Endothelial cell of umbilical vein (primary cell): ENCODE measurements at regions not wholly inside any gene's neighbourhood (a gene's known extent, or its start where the extent isn't known, plus 50 kb on each side); places are given as distances from the start of the nearest gene placed in this dataset.
"Not testable (repeated sequence)": the region's sequence is repeated elsewhere in the genome, so short reads cannot be mapped to it uniquely, and the experiment has no call there.

Experiments
- BruUV-seq: library from RNA; stranded (reverse); fragments of 400-500 nt; replicated peaks from 2 replicates; lab custom pipeline; 2021; lab: Mats Ljungman, UMichigan
- CTCF ChIA-PET: fragments of 300-600, 350-600 bp; sonication (Branson Sonifier 250); formaldehyde crosslinking; loops from one replicate; lab custom pipeline; 2021; ENCODE audit warnings: antibody characterized with exemption, inconsistent platforms; lab: Charles Lee
- POLR2A ChIA-PET: fragments of 300-600, 350-600 bp; sonication (Branson Sonifier 250); formaldehyde crosslinking; loops from one replicate; lab custom pipeline; 2021; ENCODE audit warnings: antibody characterized with exemption, inconsistent platforms; lab: Charles Lee
- DNase-seq: peaks from one replicate; pipeline ENCODE4 v3.0.0-alpha.2; 2011; ENCODE audit warnings: low read depth, low spot score
- FAIRE-seq: peaks from 2 replicates; lab custom pipeline; 2011; peaks lifted over from hg19 to GRCh38; lab: Jason Lieb, UNC
- H2AFZ ChIP-seq: 2 replicates; pipeline ENCODE4 v1.6.0; 2012; ENCODE audit warnings: low read depth, low read length, control low read depth, inconsistent platforms
- H3K27ac ChIP-seq: 2 replicates; pipeline ENCODE4 v1.5.1; 2011; ENCODE audit warnings: low read depth, mild to moderate bottlenecking, control low read depth, low read length, moderate library complexity; ENCODE audit not compliant: insufficient read depth
- H3K27me3 ChIP-seq, 2 experiments: 2 replicates each; pipeline versions ENCODE4 v1.6.0 to v1.6.1; 2011; ENCODE audit warnings: low read length in 2 of 2, mixed read lengths in 1 of 2; ENCODE audit not compliant: control insufficient read depth in 2 of 2, insufficient read depth in 2 of 2
- H3K36me3 ChIP-seq, 2 experiments: 2 replicates in 1 of 2; 3 replicates in 1 of 2; pipeline ENCODE4 v1.5.1; 2011; ENCODE audit warnings: low read length in 2 of 2, mild to moderate bottlenecking in 1 of 2, moderate library complexity in 1 of 2; ENCODE audit not compliant: control insufficient read depth in 2 of 2, insufficient read depth in 2 of 2; ENCODE audit errors: extremely low read depth in 1 of 2
- H3K4me1 ChIP-seq: 3 replicates; pipeline ENCODE4 v1.5.1; 2011; ENCODE audit warnings: mild to moderate bottlenecking, low read length; ENCODE audit not compliant: control insufficient read depth, insufficient read depth; ENCODE audit errors: extremely low read depth
- H3K4me2 ChIP-seq: 2 replicates; pipeline ENCODE4 v1.6.1; 2011; ENCODE audit warnings: low read length, control low read depth, mixed read lengths; ENCODE audit not compliant: insufficient read depth
- H3K4me3 ChIP-seq, 3 experiments: fragments of 200-600 bp in 1 of 3; sonication (generic), shearing (Covaris generic) in 1 of 3; replicated peaks in 1 of 3; 2 replicates each; pipeline ENCODE4 v1.5.1; 2011 to 2016; ENCODE audit warnings: control low read depth in 3 of 3, low read length in 3 of 3, mild to moderate bottlenecking in 2 of 3, inconsistent platforms in 1 of 3, low read depth in 1 of 3, moderate library complexity in 1 of 3; ENCODE audit not compliant: insufficient read depth in 1 of 3
- H3K79me2 ChIP-seq: 2 replicates; pipeline ENCODE4 v1.6.0; 2012; ENCODE audit warnings: low read length, inconsistent platforms; ENCODE audit not compliant: control insufficient read depth, insufficient read depth
- H3K9ac ChIP-seq: replicated peaks from 2 replicates; pipeline ENCODE3; 2011; ENCODE audit warnings: low read length, control low read depth; ENCODE audit not compliant: insufficient read depth; ENCODE audit errors: extremely low read depth
- H3K9me1 ChIP-seq: replicated peaks from 3 replicates; pipeline ENCODE4 v1.6.0; 2011; ENCODE audit warnings: mild to moderate bottlenecking, low read length; ENCODE audit not compliant: control insufficient read depth, insufficient read depth; ENCODE audit errors: extremely low read depth
- H3K9me3 ChIP-seq: replicated peaks from 2 replicates; pipeline ENCODE4 v1.5.1; 2012; ENCODE audit warnings: low read length, inconsistent platforms; ENCODE audit not compliant: control insufficient read depth, insufficient read depth
- H4K20me1 ChIP-seq: replicated peaks from 2 replicates; pipeline ENCODE3; 2011; ENCODE audit warnings: mild to moderate bottlenecking, low read length; ENCODE audit not compliant: control insufficient read depth, insufficient read depth; ENCODE audit errors: extremely low read depth
- CTCF ChIP-seq, 2 donors: IDR thresholded peaks; 1 replicate in 1 of 2; 2 replicates in 1 of 2; pipeline ENCODE4 v1.5.1; 2011; ENCODE audit warnings: low read length in 2 of 2, mild to moderate bottlenecking in 2 of 2, moderate library complexity in 2 of 2, control low read depth in 1 of 2, inconsistent platforms in 1 of 2, low read depth in 1 of 2; ENCODE audit not compliant: insufficient read depth in 1 of 2; ENCODE audit errors: extremely low read depth in 1 of 2
- GATA2 ChIP-seq: IDR thresholded peaks from 2 replicates; pipeline ENCODE4 v1.7.0; 2011; ENCODE audit warnings: low read depth, mild to moderate bottlenecking, moderate library complexity, mixed read lengths, low read length; ENCODE audit not compliant: insufficient read length, insufficient read depth
- dilution Hi-C: fragments of 300-500 bp; cut with MboI; formaldehyde crosslinking; loops from one replicate; pipeline ENCODE4 v1.15.0; 2019; ENCODE audit warnings: low sequenced_read_pairs; ENCODE audit not compliant: extremely low pct_ligation_motif_present
- intact Hi-C: fragments of 100-400 bp; cut with micrococcal nuclease; formaldehyde crosslinking; loops from one replicate; pipeline ENCODE4 v1.10.0; 2022

DNA sequence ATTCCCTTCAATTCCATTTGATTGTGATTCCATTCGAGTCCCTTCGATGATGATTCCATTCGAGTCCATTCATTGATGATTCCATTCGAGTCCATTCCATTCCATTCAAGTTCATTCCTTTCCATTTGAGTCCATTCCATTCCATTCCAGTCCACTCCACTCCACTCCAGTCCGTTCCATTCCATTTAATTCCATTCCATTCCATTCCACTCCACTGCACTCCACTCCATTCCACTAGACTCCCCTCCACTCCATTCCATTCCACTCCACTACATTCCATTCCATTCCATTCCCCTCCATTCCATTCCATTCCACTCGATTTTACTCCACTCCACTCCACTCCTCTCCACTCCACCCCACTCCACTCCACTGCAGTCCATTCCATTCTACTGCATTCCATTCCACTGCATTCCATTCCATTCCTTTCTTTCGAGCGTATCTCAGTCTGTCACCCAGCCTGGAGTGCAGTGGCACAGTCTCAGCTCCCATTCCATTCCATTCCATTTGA lies 115.7 kb downstream of the ZNF92 start:
- no peak overlapping the region for H2AFZ ChIP-seq
- H3K4me1 ChIP-seq: no peaks in the 10 kb centered on the region
- peak; percentile 5 for DNase-seq
- no peaks in the 10 kb centered on the region for H3K9me1 ChIP-seq
- H4K20me1 ChIP-seq: no peaks in the 10 kb centered on the region
- H3K79me2 ChIP-seq: no peaks in the 10 kb centered on the region
- H3K9ac ChIP-seq: no peak overlapping the region
- H3K4me3 ChIP-seq: no peak overlapping the region
- no peaks in the 10 kb centered on the region for H3K27me3 ChIP-seq
- ChIA-PET POLR2A (no interaction called here), CTCF (no interaction called here)
- intact Hi-C loops: no loop called here
- no peak overlapping the region for H3K27ac ChIP-seq
- TF ChIP-seq GATA2: no peak
- TF ChIP-seq CTCF (IDR thresholded peaks at IDR 0.05; ENCODE audit: extremely low read depth in 1 of 2, insufficient read depth in 1 of 2, low read depth in 1 of 2, low read length in 2 of 2): no peak
- no peak for FAIRE-seq
- BruUV-seq: no TSS peak
- H3K4me2 ChIP-seq: no peak overlapping the region
- dilution Hi-C loops: no loop called here
- H3K36me3 ChIP-seq: no peaks in the 10 kb centered on the region
- peaks cover 6% of the 10 kb centered on the region for H3K9me3 ChIP-seq

DNA sequence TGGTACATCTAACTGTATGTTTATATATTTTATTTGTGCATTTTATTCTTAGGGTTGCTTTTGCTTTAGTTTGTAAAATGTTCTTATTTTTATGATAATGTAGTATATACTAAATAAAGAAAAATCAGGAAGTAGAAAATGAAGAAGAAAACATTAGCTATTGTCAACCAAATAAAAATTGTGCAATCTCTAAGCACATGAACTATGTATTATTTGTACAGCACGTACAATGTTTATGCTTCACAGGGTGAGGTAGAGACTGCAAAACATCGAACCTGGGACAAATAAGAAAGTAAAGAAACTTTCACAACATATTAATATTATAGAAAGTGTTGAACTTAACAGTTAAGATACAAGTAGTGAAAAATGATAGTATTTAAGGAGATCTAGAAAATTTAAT lies 123.0 kb downstream of the ZNF92 start:
- H3K4me1 ChIP-seq, BruUV-seq, CTCF ChIA-PET, H3K9me3 ChIP-seq, POLR2A ChIA-PET, H3K36me3 ChIP-seq, FAIRE-seq, H2AFZ ChIP-seq, H3K4me3 ChIP-seq, H3K9me1 ChIP-seq, H3K27me3 ChIP-seq, H3K9ac ChIP-seq, dilution Hi-C loops, H3K79me2 ChIP-seq, H4K20me1 ChIP-seq, DNase-seq, H3K4me2 ChIP-seq, H3K27ac ChIP-seq: not testable (repeated sequence)
- intact Hi-C loops: loop anchor here (5.0 kb wide), 1 partner anchor 259 kb away; no protein-coding TSS in a partner anchor
